Small intestine (tissue), 7 donors: ENCODE measurements at regions not wholly inside any gene's neighbourhood (a gene's known extent, or its start where the extent isn't known, plus 50 kb on each side); places are given as distances from the start of the nearest gene placed in this dataset.
A peak's percentile ranks its signal among the peaks of the same experiment; 100 is the strongest.

Experiments used
- DNase-seq, 2 donors: peaks; one replicate each; pipeline versions ENCODE4 v3.0.0 to v3.0.0-alpha.2; 2013
- FAIRE-seq: peaks from 2 replicates; lab custom pipeline; 2012; peaks lifted over from hg19 to GRCh38; lab: Jason Lieb, UNC
- H3K27ac ChIP-seq, 3 donors: one replicate each; pipeline ENCODE4 v1.5.1; 2013; ENCODE audit warnings: low read length in 2 of 3, mild to moderate bottlenecking in 2 of 3, control low read depth in 1 of 3, inconsistent platforms in 1 of 3, low read depth in 1 of 3, moderate library complexity in 1 of 3
- H3K27me3 ChIP-seq, 3 donors: one replicate each; pipeline ENCODE4 v1.6.1; 2013; ENCODE audit warnings: low read length in 3 of 3, inconsistent platforms in 1 of 3; ENCODE audit not compliant: control insufficient read depth in 3 of 3, insufficient read depth in 3 of 3
- H3K36me3 ChIP-seq, 3 donors: one replicate each; pipeline ENCODE4 v1.6.1; 2013; ENCODE audit warnings: low read length in 3 of 3, inconsistent platforms in 1 of 3, low read depth in 1 of 3, mild to moderate bottlenecking in 1 of 3, moderate library complexity in 1 of 3; ENCODE audit not compliant: control insufficient read depth in 3 of 3, insufficient read depth in 2 of 3
- H3K4me1 ChIP-seq, 3 donors: one replicate each; pipeline ENCODE4 v1.6.1; 2013; ENCODE audit warnings: low read length in 2 of 3, inconsistent platforms in 1 of 3, low read depth in 1 of 3, mild to moderate bottlenecking in 1 of 3, moderate library complexity in 1 of 3; ENCODE audit not compliant: control insufficient read depth in 3 of 3, insufficient read depth in 2 of 3
- H3K4me3 ChIP-seq, 3 donors: one replicate each; pipeline ENCODE4 v1.5.1; 2013; ENCODE audit warnings: low read length in 3 of 3, control low read depth in 1 of 3, inconsistent platforms in 1 of 3, low read depth in 1 of 3, mild to moderate bottlenecking in 1 of 3, moderate library complexity in 1 of 3
- H3K9me3 ChIP-seq, 2 donors: one replicate each; pipeline ENCODE4 v1.6.1; 2013; ENCODE audit warnings: low read depth in 1 of 2, low read length in 1 of 2; ENCODE audit not compliant: control insufficient read depth in 2 of 2, insufficient read depth in 1 of 2
- WGBS, 3 donors: extraction: QIAGEN DNeasy Blood & Tissue Kit; methylation state at CpG; one replicate each; pipeline ENCODE4 v1.1.7; 2013; 5-methylcytosine and 5-hydroxymethylcytosine counted together
- donor health status: healthy with polysubstance abuse.
- donor health status: control.
- donor health status: control.
- donor health status: Bipolar disorder and iron deficiency.
- donor health status: healthy.

DNA sequence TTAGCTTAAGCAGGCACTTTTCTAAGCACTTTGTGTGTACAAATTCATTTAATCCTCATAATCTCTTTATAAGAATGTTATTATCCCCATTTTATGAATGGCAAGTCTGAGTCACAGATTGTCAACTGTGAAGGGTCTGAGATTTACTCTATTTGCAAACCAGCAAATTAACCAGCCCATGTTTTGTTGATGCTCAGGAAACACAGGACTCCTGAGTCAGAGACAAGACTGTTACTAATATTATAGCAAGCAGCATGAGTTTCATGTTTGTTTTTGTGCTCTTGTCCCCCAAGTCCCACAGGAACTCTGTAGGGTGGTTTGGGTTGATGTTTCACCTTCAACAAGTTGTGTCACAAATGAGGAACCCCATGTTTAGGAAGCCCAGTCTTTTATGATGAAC lies 182.0 kb upstream of the PPP1R3A start:
- H3K4me3 ChIP-seq = no peak overlapping the region

DNA sequence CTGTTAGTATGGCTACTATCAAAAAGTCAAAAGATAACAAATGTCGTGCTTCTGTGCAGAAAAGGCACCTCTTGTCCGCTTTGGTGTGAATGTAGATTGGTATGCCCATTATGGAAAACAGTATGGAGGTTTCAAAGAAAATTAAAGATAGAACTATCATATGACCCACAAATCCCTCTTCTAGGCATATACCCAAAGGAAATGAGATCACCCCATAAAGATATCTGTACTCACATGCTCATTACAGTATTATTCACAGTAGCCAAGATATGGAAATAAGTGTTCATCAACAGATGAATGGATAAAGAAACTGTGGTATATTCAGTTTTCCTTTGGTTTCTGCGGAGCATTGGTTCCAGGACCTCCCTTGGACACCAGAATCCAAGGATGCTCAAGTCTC lies 180.5 kb upstream of the PPP1R3A start:
- Histone ChIP-seq H3K27ac (no peak overlapping the region), H3K4me3 (no peak overlapping the region), H3K27me3 (no peaks in the 10 kb centered on the region), H3K9me3 (no peaks in the 10 kb centered on the region), H3K4me1 (peaks cover 0 to 2% (median 0%) of the 10 kb centered on the region in 3 donors), H3K36me3 (peaks cover 0 to 2% (median 0%) of the 10 kb centered on the region in 3 donors)
- FAIRE-seq (no peak), DNase-seq (no peak)
- 88 to 94% (median 89%) methylated on average over 3 of the region's 3 CpGs for WGBS, 3 donors

More for the DNA sequence above, 182.0 kb upstream of the PPP1R3A start:
- H3K27me3 ChIP-seq = no peaks in the 10 kb centered on the region
- no peaks in the 10 kb centered on the region for H3K9me3 ChIP-seq
- FAIRE-seq = no peak
- H3K27ac ChIP-seq = no peak overlapping the region
- no peaks in the 10 kb centered on the region for H3K36me3 ChIP-seq
- peaks cover 0 to 2% (median 0%) of the 10 kb centered on the region in 3 donors for H3K4me1 ChIP-seq
- DNase-seq = no peak

DNA sequence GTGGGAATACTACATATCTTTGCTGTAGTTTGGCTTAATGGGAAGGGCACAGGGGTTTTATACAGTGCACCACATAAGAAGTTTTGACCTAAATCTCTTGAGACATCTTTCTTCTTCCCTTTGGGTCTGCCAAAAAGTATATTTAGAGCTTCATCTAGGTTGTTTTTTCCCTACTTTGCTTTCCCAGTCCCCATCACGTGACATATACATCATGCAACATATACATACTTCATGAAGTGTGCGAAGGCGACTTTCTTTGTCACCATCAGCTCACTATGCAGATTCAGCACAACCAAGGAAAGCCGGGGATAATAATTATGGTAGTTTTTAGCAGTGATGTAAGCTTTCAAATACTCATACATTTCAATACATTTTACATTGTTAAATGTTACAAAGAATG lies 177.1 kb upstream of the PPP1R3A start:
- Histone ChIP-seq H3K4me3 (no peak overlapping the region), H3K27ac (no peak overlapping the region), H3K36me3 (peaks cover 0 to 2% (median 0%) of the 10 kb centered on the region in 3 donors), H3K4me1 (no peaks in the 10 kb centered on the region), H3K27me3 (no peaks in the 10 kb centered on the region), H3K9me3 (no peaks in the 10 kb centered on the region)
- FAIRE-seq (no peak), DNase-seq (no peak)
- 83 to 94% (median 93%) methylated on average over 4 of the region's 4 CpGs for WGBS, 3 donors

DNA sequence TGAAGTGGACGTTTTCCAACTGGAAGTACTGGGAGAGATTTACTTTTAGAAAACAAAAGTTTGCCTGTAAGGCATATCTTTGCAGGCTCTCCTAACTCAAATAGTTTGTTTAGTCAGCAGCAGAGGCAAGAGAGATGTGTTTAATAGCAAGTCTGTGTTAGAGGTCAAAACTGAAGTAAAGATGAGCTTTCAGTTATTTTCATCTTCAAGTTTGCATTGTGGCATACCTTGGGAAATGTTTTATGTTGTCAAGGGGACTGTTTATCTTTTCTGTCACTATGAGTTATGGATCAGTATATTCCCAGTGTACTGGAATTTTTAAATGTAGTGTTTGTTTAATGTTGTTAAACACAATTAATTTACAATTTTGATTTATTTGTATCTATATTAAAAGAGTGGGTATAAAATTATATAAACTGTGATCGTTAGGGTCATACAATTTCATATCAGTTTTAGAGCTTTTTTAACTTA lies 169.7 kb upstream of the PPP1R3A start:
- Histone ChIP-seq H3K27ac (peak overlapping the region in 2 of 3 donors; percentile 40 to 62), H3K4me3 (peak overlapping the region; percentile 2 to 94 (median 62)), H3K4me1 (peaks cover 0 to 18% (median 0%) of the 10 kb centered on the region in 3 donors), H3K36me3 (no peaks in the 10 kb centered on the region), H3K27me3 (peaks cover 0 to 24% (median 6%) of the 10 kb centered on the region in 3 donors), H3K9me3 (no peaks in the 10 kb centered on the region)
- 20 to 36% (median 32%) methylated on average over 2 of the region's 2 CpGs for WGBS, 3 donors
- FAIRE-seq (no peak), DNase-seq (no peak)

DNA sequence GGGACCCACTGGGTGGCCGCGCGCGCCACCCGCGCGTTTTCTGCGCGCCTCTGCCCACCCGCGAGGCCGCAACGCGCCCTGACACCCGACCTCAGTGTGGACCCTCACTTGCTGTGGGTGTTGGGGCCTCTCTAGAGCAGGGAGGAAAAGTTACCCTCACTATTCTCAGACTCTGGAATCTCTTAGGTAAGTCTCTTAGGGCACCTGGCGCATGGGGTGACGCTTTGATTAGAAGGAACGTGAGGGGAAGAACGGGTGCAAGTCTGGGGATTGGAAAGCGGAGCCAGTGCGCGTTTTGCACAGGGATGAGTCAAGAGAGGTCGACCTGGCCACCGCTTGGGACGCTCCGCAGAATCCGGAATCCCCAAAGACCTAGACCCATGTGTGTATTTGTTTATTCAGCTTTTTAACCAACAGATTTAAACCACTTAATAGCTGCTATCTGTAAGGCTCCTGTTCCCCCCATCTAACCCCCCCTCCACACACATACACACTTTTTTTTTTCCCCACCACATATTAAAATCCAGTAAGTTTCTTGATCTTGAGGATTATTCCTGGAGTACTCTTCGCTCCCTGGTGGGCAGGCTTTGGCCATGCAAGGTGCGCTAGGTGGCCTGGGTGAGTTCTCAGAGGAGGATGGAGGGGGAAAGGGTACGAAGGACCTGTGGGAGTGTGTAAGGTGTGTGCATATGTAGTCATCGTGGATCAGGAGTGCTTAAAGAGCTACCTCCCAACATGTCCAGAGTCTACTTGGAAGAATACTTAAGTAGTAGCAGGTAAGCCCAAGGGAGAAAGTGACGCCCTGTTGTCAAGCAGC lies 169.1 kb upstream of the PPP1R3A start:
- no peak for FAIRE-seq

DNA sequence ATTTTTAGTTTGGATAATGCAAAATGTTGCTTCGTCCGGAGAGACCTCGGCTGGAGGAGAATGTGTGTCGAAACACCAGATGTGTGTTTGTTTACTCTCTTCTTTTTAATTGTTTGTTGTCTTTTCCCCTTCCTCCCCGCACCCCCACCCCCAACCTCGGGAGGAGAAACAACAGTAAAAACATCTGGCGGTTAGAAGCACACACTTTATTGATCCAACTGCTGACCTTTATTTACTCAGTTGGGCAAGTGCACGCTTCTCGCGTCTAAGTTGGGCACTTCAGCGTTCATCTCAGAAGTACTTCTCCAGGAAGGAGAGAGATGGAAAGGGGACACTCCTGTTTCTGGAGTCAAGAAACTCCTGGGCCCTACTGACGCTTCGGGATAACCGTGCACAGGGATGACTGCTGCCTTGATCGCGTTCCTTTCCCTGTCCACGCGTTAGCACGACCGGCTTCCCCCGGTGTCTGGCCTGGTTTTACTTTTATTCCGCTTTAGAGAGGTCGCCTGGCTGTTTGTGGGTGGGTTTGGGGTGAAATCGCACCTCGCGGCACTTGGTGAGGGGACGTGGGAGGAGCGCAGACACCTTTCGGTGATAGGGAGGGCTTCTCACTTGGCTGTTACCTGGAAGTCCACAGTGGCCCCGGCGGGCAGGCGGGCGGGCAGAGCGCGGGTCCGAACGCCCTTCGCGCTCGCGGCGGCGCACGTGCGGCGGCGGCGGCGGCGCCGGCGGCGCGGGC lies 168.3 kb upstream of the PPP1R3A start:
- DNase-seq (peak; percentile 67 to 70), FAIRE-seq (no peak)
- peaks cover 0 to 35% (median 6%) of the 10 kb centered on the region in 3 donors for H3K27me3 ChIP-seq
- peak overlapping the region; percentile 92 to 95 (median 93) for H3K27ac ChIP-seq
- no peaks in the 10 kb centered on the region for H3K36me3 ChIP-seq
- H3K9me3 ChIP-seq = no peaks in the 10 kb centered on the region
- peak overlapping the region; percentile 51 to 94 (median 62) for H3K4me3 ChIP-seq
- 1 to 3% (median 2%) methylated on average over 49 to 54 of the region's 54 CpGs for WGBS, 3 donors
- H3K4me1 ChIP-seq = peaks cover 0 to 24% (median 0%) of the 10 kb centered on the region in 3 donors

More for the DNA sequence above, 169.1 kb upstream of the PPP1R3A start:
- WGBS, 3 donors = 8 to 14% (median 9%) methylated on average over 32 of the region's 32 CpGs
- Histone ChIP-seq H3K4me3 (peak overlapping the region; percentile 46 to 94 (median 62)), H3K9me3 (no peaks in the 10 kb centered on the region), H3K27me3 (peaks cover 0 to 31% (median 6%) of the 10 kb centered on the region in 3 donors), H3K4me1 (peaks cover 0 to 24% (median 0%) of the 10 kb centered on the region in 3 donors), H3K36me3 (no peaks in the 10 kb centered on the region), H3K27ac (peak overlapping the region; percentile 62 to 93 (median 74))
- peak; percentile 66 to 70 for DNase-seq

DNA sequence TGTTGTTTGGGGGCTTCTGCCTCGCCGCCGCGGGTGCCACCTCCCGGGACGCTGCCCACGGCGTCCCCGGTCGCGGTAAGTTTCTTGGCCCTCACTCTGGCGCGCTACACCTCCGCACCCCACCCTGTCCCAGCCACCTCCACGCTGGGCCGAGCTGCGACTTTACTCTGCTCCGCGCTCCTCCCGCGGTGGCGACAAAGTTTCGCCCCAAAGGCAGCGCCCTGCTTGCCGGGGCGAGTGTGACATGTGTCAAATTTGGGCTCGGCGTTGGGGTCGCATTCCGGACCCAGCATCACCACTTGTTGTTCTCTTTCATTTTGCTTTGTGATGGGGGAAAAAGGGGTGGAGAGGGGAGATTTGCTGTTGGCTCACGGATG lies 167.7 kb upstream of the PPP1R3A start:
- peaks cover 0 to 35% (median 6%) of the 10 kb centered on the region in 3 donors for H3K27me3 ChIP-seq
- DNase-seq (peak; percentile 47 to 71), FAIRE-seq (no peak)
- H3K9me3 ChIP-seq = no peaks in the 10 kb centered on the region
- H3K36me3 ChIP-seq = no peaks in the 10 kb centered on the region
- H3K27ac ChIP-seq = peak overlapping the region; percentile 92 to 95 (median 93)
- peaks cover 0 to 24% (median 0%) of the 10 kb centered on the region in 3 donors for H3K4me1 ChIP-seq
- WGBS, 3 donors = 0 to 1% (median 1%) methylated on average over 17 to 31 of the region's 31 CpGs
- H3K4me3 ChIP-seq = peak overlapping the region; percentile 51 to 94 (median 62)
